Colonic mucosa (tissue), 4 donors: ENCODE measurements at regions not wholly inside any gene's neighbourhood (a gene's known extent, or its start where the extent isn't known, plus 50 kb on each side); places are given as distances from the start of the nearest gene placed in this dataset.
"Not testable (repeated sequence)": the region's sequence is repeated elsewhere in the genome, so short reads cannot be mapped to it uniquely, and the experiment has no call there.

Experiments used
- DNase-seq: peaks from one replicate; pipeline ENCODE4 v3.0.0-alpha.2; 2020
- H3K27ac ChIP-seq: fragments of 200-600 bp; one replicate; pipeline ENCODE4 v1.8.0; 2021
- H3K27me3 ChIP-seq: fragments of 200-600 bp; one replicate; pipeline ENCODE4 v1.8.0; 2021
- H3K36me3 ChIP-seq: fragments of 200-600 bp; one replicate; pipeline ENCODE4 v1.8.0; 2021
- H3K4me1 ChIP-seq: fragments of 200-600 bp; one replicate; pipeline ENCODE4 v1.8.0; 2021; ENCODE audit warnings: mild to moderate bottlenecking
- H3K4me3 ChIP-seq: fragments of 200-600 bp; one replicate; pipeline ENCODE4 v1.8.0; 2021
- H3K9ac ChIP-seq, 2 donors: one replicate each; pipeline ENCODE4 v1.7.0; 2013; ENCODE audit warnings: control low read depth in 2 of 2, low read depth in 2 of 2, low read length in 2 of 2
- H3K9me3 ChIP-seq: fragments of 200-600 bp; one replicate; pipeline ENCODE4 v1.8.0; 2021
- CTCF ChIP-seq: fragments of 200-600 bp; IDR thresholded peaks from one replicate; pipeline ENCODE4 v1.8.0; 2022; ENCODE audit warnings: antibody characterized with exemption, mild to moderate bottlenecking
- intact Hi-C: fragments of 100-400 bp; cut with DNase I; formaldehyde crosslinking; loops from one replicate; pipeline ENCODE4 v1.14.1; 2022
- donor health status: healthy.
- donor health status: DM: no; HTN: no; CAD: no.
- donor health status: DM: no; HTN: no; CAD: no.

- Histone ChIP-seq H3K36me3 (no peaks in the 10 kb centered on the region), H3K9ac (no peak overlapping the region), H3K9me3 (no peaks in the 10 kb centered on the region), H3K27ac (no peak overlapping the region), H3K4me1 (no peaks in the 10 kb centered on the region), H3K27me3 (no peaks in the 10 kb centered on the region), H3K4me3 (no peak overlapping the region)
- no peak for DNase-seq
- TF ChIP-seq CTCF, result no peak
- intact Hi-C loops, result no loop called here
These were observed 162.5 kb downstream of the NUFIP1 start for GRCh38 chr13:44826591-44827350.

GRCh38 chr13:44825953-44826352 lies 163.3 kb downstream of the NUFIP1 start:
- Histone ChIP-seq H3K4me3 (no peak overlapping the region), H3K4me1 (no peaks in the 10 kb centered on the region), H3K36me3 (no peaks in the 10 kb centered on the region), H3K27ac (no peak overlapping the region), H3K9me3 (no peaks in the 10 kb centered on the region), H3K9ac (no peak overlapping the region), H3K27me3 (no peaks in the 10 kb centered on the region)
- DNase-seq, result no peak
- intact Hi-C loops, result no loop called here
- TF ChIP-seq CTCF, result no peak

GRCh38 chr13:44823555-44823954 lies 165.7 kb downstream of the NUFIP1 start:
- H3K27me3 ChIP-seq, H3K36me3 ChIP-seq, H3K4me3 ChIP-seq, intact Hi-C loops, H3K4me1 ChIP-seq, H3K27ac ChIP-seq, H3K9ac ChIP-seq, H3K9me3 ChIP-seq, DNase-seq: not testable (repeated sequence)

- Histone ChIP-seq H3K27ac (no peak overlapping the region), H3K27me3 (no peaks in the 10 kb centered on the region), H3K4me3 (no peak overlapping the region), H3K9me3 (no peaks in the 10 kb centered on the region), H3K36me3 (no peaks in the 10 kb centered on the region), H3K9ac (no peak overlapping the region), H3K4me1 (no peaks in the 10 kb centered on the region)
- intact Hi-C loops, result no loop called here
- TF ChIP-seq CTCF, result no peak
- DNase-seq, result no peak
These were observed 167.0 kb downstream of the NUFIP1 start for GRCh38 chr13:44822291-44822690.

- Histone ChIP-seq H3K27ac (no peak overlapping the region), H3K9ac (no peak overlapping the region), H3K36me3 (no peaks in the 10 kb centered on the region), H3K4me1 (no peaks in the 10 kb centered on the region), H3K4me3 (no peak overlapping the region), H3K9me3 (no peaks in the 10 kb centered on the region), H3K27me3 (no peaks in the 10 kb centered on the region)
- no peak for DNase-seq
- intact Hi-C loops, result no loop called here
- no peak for TF ChIP-seq CTCF
These were observed 169.5 kb downstream of the NUFIP1 start for GRCh38 chr13:44819772-44820171.

- no peak overlapping the region for H3K4me3 ChIP-seq
- H3K36me3 ChIP-seq, result no peaks in the 10 kb centered on the region
- intact Hi-C loops, result no loop called here
- no peak for DNase-seq
- no peak overlapping the region for H3K9ac ChIP-seq
- no peaks in the 10 kb centered on the region for H3K9me3 ChIP-seq
- H3K27me3 ChIP-seq, result no peaks in the 10 kb centered on the region
- no peak overlapping the region for H3K27ac ChIP-seq
- TF ChIP-seq CTCF, result no peak
- no peaks in the 10 kb centered on the region for H3K4me1 ChIP-seq
These were observed 170.0 kb downstream of the NUFIP1 start for GRCh38 chr13:44819245-44819644.
